GM21515 (cell line): ENCODE measurements at regions not wholly inside any gene's neighbourhood (a gene's known extent, or its start where the extent isn't known, plus 50 kb on each side); places are given as distances from the start of the nearest gene placed in this dataset.

Experiments
- ATAC-seq: cut with Tn5 transposase; IDR thresholded peaks from one replicate; pipeline ENCODE4 v1.9.1; 2021; ENCODE audit not compliant: unreplicated experiment

DNA sequence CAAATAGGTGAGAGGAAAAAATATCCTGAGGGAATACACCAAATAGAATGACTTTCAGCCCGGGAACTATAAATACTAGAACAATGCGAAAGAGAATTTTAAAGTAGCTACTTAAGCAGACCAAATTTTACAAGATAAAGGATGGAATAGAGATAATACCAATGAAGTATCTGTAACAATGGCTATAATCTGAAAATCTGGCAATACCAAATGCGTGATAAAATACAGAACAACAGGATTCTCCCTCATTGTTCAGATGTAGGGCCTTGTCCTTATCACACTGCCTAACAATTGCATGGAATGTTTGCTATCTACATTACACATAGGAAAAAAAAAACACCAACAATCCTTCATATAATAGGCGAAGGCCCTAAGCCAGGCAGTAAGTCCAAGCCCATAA lies 815.4 kb upstream of the MDGA2 start:
- no peak for ATAC-seq

DNA sequence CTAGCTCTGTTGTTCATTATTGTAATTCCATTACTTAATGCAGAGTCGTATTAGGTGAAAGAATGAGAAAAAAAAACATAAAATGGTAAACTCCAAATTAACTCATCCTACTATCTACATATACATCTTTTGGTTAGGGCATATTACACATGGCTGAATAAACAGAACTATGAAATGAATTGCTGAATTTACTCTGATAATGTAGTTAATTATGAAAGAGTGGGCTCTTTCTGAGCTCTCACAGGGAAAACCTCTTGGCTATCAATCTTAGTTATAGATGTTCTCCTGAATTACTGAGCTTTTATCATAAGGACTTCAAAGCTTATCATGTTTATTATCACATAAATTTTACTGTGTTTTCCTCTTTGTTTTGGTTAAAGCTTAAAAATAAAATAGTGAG lies 798.5 kb upstream of the MDGA2 start:
- ATAC-seq, result no peak

DNA sequence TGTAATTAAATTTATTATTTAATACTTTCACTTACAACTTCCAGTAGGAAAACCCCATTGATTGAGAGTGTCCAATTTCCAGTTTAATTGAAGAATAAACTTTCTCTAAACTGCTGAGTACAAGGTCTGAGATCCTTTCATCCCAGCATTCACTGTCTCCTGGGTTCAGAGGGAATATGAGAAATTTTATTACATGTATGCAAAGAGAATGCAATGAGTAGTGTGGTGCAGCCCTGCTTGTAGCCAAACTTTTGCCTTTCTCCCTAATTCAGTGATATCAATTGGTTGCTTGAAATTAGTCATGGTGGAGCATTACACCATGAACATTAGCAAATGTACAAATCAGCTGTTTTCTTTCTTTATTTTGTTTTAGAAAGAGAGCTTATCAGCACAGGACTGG lies 780.6 kb upstream of the MDGA2 start:
- ATAC-seq, result no peak

DNA sequence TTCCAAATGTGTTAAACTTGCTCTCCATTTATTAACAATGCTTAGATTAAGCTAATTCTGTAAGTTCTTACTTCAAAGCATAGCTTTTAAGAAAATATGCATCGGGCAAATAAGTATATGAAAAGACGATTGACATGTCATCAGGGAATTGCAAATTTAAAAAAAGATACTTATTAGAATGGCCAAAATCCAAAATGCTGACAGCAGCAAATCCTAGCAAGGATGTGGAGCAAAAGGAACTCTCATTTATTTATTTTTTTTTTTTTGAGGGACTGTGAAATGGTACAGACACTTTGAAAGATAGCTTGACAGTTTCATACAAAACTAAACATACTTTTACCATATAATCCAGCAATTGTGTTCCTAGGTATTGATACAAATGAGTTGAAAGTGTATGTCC lies 779.5 kb upstream of the MDGA2 start:
- no peak for ATAC-seq

DNA sequence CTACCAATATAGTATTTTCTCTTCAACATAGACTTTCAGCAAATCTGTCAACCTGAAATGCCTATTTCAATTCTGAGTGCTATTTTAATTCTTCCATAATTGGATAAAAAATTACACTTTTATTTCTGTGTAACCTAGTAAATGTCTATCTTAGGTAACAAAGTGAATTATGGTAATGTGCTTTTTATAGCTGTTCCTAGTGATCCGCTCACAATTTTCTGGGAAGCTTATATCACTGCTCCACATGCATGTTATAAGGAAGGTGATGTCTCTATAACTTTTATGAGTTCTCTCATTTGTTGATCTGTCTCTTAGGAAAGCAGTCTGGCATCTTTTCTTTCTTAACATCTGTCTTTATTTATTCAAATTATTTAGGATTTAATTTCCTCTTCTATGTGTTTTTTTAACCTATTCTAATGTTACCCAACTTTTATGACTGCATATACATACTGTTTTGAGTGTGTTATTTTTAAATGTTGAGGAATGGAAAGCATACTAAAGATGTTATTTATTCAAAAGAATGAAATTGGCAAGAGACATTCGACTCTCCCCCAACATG lies 777.1 kb upstream of the MDGA2 start:
- ATAC-seq, result no peak

DNA sequence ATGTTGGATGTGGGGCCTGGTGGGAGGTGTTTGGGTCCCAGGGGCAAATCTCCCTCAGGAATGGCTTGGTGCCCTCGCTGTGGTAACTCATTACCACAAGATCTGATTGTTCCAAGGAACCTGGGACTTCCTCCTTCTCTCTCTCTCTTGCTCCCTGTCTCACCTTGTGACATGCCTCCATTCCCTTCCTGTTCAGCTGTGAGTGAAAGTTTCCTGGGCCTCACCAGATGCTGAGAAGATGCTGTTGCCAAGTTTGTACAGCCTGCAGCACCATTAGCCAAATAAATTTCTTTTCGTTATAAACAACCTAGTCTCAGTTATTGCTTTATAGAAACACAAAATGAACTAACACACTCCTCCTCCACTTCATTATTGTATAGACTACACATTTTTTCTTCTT lies 759.8 kb upstream of the MDGA2 start:
- no peak for ATAC-seq

DNA sequence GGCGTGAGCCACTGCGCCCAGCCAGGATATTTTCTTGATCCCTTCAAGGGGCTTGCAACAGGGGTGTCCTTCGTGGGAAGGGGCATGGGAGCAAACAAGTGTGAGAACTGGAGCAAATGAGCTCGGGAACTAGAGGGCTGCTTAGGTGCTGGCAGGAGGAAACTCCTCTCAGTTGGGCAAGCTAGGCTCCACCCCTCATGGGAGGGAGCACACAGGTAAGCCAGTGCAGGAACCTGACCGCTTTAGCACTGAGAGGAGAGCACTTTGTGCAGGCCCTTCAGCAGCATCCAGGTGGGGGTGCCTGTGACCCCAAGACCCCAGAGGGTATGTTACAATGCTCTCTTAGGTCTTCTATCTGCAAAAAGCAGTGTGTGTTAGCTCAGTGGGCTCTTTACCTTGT lies 755.4 kb upstream of the MDGA2 start:
- ATAC-seq, result no peak

DNA sequence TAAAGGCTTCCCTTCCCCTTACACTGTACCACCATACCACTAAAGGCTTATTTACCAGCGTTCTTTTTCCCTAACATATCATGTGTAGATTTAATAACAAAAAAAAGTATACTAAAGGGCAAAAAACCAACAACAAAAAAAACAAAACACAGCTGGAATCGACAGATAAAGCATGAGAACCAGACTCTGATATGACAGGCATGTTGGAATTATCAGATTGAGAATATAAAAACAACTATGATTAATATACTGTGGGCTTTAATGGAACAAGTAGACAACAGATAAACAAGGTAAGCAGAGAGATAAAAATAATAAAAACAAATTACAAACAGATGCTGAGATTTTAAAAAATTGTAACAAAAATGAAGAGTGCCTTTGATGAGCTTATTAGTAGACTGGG lies 754.1 kb upstream of the MDGA2 start:
- no peak for ATAC-seq

DNA sequence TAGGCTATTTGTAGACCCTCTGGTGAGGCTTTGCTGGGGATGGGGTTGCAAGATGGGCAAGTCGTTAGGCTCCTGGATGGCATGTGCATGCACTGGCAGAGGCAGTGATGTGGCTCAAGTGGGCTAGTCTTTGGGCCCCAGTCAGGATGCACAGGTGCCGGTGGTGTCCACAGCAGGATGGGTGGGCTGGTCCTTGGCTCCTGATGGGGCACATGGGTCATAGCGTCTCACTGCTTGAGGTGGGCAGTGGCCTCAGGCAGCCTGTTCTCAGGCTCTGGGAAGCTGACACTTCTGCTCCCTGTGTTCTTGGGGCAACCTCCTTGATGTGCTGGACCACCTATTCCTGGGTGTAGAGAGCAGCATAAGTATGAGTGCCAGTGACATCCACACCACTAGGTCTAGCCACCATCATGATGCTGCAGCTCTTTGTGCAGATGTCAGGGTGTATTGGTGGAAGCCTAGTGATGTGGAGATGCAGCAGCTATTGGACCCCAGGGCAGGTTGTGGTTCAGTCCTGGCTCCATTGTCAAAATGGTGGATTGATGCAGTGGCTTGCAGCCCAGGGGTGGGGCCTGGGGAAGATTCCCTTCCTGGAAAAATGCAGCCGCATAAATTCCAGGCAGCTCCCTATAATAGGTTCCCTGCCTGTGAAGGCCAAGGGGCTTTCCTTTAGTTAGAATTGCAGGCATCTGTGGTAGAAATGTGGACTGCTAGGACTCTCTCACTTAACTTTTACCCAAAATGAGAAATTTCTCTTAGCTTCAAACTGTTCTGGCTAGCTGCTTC lies 742.5 kb upstream of the MDGA2 start:
- no peak for ATAC-seq

DNA sequence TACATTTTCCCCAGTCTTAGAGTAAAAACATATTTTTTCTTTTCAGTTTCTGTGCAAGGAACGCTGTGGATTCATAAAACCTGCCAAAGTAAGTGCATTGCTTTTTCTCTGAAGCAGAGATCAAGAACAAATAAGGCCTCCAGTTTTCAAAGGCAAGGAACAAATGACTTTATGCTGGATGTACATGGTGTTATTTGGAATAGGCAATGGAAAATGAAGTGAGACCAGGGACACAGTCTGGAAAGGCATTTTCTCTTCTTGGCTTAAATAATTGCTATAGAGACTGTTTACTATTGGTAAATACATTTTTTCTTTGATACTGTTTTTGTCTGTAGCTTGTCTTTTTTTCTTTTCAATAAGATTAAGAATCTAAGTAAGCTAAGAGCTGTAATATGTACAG lies 725.9 kb upstream of the MDGA2 start:
- no peak for ATAC-seq

DNA sequence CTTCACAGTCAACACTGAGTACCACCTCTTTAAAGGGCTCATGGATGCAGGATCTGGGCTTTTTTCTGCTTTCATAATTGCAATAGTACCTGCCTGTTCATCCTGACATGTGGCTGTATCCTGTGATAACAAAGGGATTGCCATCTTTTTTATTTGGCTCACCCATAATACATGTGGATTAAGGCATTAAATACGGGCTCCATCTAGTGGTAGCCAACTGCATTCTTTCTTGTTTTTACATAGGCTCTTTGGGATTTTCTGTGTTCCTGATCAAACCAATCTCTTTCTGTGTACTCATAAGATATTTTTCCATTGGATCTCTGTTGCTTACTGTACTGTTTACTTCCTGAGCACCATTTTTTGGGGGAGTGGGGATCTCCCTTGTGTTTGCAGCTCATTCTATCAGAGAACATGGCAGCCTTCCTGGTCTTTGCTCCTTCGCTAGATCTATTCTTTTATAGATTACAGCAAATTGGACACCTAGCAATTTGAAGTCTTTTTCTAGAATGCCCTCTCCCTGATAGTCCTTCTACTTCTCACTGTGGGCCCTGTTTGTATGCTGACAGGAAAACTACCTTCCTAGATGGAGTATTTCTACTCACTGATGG lies 723.4 kb upstream of the MDGA2 start:
- ATAC-seq, result no peak

DNA sequence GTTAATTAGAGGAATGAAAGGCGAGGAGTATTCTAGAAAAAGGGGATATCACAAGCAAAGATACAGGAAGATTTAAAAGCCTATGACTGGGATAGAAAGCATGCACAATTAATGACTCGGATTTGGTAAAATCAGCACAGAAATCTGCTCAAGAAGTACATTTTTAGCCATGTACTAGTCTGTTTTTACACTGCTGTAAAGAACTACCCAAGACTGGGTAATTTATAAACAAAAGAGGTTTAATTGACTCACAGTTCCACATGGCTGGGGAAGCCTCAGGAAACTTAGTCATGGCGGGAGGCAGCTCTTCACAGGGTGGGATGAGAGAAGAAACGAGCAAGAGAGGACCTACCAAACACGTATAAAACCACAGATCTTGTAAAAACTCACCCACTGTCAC lies 716.3 kb upstream of the MDGA2 start:
- ATAC-seq, result no peak

DNA sequence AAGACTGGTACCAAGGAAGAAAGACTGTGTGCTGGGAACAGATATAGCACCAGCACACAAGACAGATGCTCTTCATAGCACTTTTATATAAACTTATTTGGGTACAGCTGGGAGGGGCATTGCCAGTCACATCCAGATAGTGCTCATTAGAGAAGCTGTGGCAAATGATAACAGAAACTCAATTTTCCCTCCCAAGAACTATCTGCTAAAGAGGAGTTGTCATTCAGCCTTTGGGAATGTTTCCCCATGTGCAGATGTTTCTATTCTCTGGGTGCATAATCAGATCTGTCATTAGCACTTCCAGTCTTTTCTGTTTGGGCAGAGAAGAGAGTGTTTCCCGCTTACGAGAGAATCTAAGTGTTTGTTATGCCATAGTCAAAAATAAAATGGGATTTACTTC lies 714.9 kb upstream of the MDGA2 start:
- no peak for ATAC-seq

DNA sequence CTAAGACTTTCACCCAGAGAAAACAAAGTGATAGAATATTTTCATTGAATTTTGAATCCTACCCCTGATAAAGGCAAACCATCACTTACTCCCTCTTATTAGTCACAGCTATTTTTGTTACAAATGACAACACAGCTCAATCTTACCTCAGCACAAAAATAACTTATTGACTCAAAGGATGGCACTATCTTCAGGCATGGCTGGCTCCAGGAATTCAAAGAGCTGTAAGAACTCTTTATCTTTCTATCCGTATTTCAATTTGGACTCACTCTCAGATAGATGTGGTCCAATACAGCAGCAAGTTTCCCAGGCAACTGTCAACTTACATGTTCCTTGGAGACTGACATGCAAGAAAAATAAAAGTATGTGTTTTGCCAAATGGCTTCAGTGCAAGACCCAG lies 709.4 kb upstream of the MDGA2 start:
- no peak for ATAC-seq

DNA sequence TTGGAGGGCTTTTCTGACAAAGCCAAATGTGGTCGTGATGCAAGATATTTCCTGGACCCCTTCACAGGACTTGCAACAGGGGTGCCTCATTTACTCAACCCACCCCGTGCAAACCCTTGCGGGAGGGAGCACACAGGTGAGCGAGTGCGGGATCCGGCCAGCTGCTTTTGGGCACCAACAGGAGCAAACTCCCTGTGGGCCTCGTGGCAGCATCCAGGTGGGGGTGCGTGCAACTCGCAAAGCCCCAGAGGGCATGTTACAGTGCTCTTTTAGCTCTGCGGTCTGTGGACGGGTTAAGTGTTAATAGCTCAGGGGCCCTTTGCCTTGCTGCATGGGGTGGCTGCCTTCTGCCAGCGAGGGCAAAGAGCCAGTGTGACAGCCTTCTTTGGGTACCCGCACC lies 707.6 kb upstream of the MDGA2 start:
- ATAC-seq, result no peak

DNA sequence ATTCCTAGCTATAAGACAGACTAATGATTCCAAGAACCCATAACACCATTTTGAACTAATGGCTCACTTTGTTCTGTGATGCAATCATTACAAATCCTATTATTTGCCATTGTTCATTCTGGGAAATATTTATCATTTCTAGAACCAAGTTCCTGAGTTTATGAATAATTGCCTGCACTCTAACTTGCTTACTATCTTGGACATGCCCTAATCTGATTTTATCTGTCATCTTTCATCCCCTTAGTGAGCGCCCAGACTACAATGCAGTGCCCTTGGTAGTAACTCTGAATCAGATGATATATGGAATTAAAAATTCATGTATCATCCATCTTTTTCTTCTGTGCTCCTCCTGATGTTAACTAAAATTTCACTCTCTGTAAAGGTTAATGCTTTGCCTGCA lies 703.1 kb upstream of the MDGA2 start:
- no peak for ATAC-seq

DNA sequence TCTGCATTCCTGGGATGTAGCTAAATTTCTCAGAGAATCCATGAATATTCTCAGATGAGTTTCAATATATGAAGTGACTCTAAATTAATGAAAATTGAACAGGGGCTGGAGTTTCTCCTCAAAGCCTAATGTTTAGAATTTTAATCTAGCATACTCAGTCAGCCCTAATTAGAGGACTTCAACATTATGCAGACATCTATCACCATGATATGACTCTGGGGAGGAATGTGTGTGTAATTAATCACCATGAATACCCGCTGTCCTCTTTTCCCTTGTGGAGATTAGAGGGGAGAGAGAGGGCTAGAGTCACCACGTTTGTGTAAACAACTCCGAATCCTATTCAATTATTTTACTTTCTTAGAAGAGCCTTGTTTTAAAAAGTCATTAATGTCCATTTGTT lies 698.6 kb upstream of the MDGA2 start:
- no peak for ATAC-seq

DNA sequence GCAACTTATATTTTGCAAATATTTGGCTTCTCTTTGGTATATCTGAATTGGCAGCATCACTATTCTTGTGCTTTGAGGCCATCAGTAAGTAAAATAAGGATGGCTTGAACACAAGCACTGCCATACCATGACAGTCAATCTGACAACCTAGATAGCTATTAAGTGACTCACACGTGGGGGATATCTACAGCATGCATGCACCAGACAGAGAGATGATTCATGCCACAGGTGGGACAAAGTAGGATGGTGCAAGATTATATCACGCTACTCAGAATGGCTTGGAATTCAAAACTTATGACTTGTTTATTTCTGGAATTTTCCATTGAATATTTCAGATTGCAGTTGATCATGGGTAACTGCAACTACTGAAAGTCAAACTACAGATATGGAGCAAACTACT lies 675.6 kb upstream of the MDGA2 start:
- no peak for ATAC-seq

DNA sequence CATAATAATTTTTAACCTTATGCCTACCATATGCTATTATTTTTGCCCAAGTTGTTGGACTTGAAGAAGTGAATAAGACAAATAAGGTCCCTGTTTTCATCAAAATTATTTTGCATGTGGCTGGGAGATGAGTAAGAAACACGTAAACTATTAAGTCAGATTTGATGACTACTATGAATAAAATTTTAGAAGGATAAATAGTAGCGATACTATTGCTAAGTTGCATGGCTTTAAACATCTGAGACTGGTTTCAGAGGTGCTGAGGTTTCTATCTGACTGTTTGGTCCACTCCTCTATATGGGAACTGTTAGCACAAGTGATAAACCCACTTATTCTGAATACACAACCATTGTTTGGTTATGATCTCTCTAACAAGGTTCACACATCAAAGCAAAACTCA lies 674.3 kb upstream of the MDGA2 start:
- ATAC-seq, result no peak

DNA sequence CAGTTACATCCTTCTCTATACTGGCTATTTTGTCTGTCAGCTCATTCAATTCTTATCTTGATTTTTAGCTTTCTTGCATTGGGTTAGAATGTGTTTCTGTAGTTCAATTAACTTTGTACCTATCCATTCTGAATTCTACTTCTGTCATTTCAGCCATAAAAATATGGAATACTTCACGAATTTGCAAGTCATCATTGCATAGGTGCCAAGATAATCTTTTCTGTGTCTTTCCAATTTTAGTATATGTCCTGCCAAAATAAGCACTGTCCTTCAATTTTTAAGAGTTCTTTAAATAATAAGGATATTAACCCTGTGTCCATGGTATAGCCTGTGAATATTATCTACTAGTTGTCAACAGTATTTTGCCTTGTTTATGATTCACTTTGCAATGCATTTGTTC lies 665.7 kb upstream of the MDGA2 start:
- no peak for ATAC-seq

DNA sequence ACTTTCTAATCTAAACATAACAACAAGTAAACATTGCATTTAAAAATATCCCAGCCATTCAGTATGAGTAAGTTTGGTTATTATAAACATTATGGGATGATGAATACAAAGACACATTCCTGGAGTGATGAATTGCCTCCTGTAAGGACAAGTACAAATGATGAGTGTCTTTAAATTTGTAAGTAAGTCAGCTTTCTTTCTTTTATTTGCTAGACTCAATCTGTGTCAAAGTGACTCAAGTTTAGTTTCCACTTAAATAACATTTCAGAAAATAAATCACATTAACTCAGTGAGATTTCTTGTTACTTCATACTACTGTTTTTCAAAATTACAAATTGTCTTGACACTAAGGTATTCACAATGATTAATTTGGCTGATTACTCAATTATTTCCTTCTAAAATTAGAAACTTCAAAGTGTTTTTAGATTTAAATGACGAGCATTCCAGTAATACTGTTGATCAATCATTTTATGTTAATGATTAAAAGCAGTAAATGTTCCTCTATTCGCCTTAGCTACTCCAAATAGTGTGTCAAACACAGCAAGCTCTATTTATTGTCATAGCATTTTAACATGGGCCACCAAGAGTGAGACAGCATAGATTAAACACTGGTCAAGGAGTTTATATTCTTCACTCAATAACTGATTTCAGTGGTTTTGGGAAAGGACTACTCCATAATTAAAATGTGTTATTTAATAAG lies 658.0 kb upstream of the MDGA2 start:
- ATAC-seq, result no peak

DNA sequence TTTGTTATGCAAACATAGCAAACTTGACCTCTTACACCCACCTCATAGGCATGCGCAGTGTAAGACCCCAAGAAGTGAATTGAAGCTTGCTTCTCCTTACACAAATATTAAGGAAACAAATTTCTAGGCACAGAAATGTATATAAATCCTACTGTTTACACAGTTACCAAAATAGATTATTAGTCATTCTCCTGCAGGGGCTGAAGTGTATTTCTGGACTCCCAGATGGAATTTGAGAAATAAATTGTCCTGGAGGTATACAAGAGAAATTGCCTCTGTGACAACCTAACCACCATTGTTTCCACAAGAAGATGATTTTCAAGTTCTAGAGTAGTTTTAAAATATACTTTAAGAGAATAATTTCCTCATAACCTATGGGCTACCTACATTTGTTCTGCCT lies 656.0 kb upstream of the MDGA2 start:
- ATAC-seq, result no peak
